CD4-positive, alpha-beta T cell treated with Interferon alpha-2 for 1 hour (primary cell): ENCODE measurements at regions not wholly inside any gene's neighbourhood (a gene's known extent, or its start where the extent isn't known, plus 50 kb on each side); places are given as distances from the start of the nearest gene placed in this dataset.

ENCODE experiments used
- DNase-seq, 2 donors: peaks; one replicate each; pipeline ENCODE4 v3.0.0-alpha.2; 2020 to 2022

DNA sequence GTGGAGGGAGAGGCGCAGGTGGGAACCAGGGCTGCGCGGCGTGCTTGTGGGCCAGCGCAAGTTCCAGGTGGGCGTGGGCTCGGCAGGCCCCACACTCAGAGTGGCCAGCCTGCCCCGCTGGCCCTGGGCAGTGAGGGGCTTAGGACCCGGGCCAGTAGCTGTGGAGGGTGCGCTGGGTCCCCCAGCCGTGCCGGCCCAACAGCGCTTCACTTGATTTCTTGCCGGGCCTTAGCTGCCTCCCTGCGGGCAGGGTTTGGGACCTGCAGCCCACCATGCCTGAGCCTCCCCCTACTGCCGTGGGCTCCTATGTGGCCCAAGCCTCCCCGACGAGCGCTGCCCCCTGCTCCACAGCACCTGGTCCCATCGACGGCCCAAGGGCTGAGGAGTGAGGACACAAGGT, 1636.9 kb upstream of the SLC39A10 start:
- no peak for DNase-seq

- no peak for DNase-seq
Observed at GRCh38 chr2:194015751-194016150, 1641.3 kb upstream of the SLC39A10 start.

GRCh38 chr2:194014639-194015038, 1642.4 kb upstream of the SLC39A10 start:
- no peak for DNase-seq

- DNase-seq: no peak
Observed at GRCh38 chr2:194004590-194005206, 1652.3 kb upstream of the SLC39A10 start.

DNA sequence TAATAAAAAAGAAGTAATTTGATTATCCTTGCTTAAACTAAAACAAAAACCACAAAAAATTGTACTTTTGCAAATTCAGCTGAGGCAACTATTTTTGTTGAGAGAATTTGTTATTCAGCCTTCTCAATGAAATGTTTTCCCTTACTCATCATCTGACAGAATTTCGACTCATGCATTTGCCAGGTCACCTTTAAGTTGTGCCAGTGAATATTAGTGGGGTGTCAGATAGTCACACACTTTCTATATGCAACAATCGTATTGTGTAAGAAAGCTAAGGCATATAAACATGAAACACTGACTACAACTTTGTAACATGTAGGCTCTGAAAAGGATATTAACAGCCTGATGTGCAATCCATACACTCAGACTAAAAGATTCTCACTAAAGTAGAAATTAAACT, 1653.1 kb upstream of the SLC39A10 start:
- DNase-seq: no peak

DNA sequence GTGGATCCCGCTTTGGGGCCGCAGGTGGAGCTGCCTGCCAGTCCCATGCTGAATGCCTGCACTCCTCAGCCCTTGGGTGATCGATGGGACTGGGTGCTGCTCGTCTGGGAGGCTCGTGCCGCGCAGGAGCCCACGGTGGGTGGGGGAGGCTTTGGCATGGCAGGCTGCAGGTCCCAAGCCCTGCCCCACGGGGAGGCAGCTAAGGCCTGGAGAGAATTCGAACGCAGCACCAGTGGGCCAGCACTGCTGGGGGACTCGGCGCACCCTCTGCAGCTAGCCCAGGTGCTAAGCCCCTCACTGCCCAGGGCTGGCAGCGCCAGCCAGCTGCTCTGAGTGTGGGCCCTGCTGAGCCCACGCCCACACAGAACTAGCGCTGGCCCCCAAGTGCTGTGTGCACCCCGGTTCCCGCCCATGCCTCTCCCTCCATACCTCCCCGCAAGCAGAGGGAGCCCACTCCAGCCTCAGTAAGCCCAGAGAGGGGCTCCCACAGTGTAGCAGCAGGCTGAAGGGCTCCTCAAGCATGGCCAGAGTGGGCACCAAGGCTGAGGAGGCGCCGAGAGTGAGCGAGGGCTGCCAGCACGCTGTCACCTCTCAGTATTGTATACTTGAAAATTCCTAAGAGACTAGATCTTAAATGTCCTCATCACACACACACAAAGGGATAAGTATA, 1654.2 kb upstream of the SLC39A10 start:
- DNase-seq: no peak

GRCh38 chr2:193990868-193991267, 1666.2 kb upstream of the SLC39A10 start:
- no peak for DNase-seq

GRCh38 chr2:193989645-193990044, 1667.4 kb upstream of the SLC39A10 start:
- no peak for DNase-seq

DNA sequence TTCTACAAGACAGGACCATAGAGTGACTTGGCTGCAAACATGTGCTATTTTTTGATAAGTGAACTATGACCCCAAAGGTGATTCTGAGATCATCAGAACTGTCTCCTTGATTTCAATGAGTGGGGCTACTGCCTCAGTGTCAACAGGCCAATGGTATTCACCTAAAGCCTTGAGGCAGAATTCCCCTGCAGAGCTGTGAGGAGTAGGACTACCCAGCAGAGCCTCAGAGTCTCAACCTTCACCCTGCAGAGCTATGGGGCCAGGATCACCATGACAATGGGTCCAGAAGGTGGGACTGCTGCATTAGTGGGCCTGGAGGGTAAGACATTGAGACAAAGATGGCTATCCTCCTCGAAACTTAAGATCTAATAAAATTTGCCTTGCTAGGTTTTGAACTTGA, 1668.2 kb upstream of the SLC39A10 start:
- no peak for DNase-seq

- DNase-seq: no peak
Observed at GRCh38 chr2:193985272-193985671, 1671.8 kb upstream of the SLC39A10 start.

DNA sequence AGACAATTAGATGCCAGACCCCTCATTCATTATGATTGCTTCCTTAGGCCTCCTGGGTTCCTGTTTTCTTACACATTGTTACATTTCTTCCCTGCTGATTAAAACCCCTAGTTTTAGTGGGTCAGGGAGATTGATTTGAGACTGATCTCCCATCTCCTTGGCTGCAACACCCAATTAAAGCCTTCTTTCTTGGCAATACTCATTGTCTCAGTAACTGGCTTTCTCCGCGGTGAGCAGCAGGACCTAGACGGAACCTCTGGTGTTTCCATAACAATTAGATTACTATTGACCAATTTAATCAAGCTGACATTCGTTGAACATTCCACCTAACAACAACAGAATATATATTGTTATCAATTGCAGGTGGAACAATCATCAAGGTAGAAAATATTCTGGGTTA, 1676.4 kb upstream of the SLC39A10 start:
- DNase-seq: no peak

GRCh38 chr2:193973781-193974180, 1683.2 kb upstream of the SLC39A10 start:
- DNase-seq: no peak

- DNase-seq: no peak
Observed at GRCh38 chr2:193966590-193966989, 1690.4 kb upstream of the SLC39A10 start.

DNA sequence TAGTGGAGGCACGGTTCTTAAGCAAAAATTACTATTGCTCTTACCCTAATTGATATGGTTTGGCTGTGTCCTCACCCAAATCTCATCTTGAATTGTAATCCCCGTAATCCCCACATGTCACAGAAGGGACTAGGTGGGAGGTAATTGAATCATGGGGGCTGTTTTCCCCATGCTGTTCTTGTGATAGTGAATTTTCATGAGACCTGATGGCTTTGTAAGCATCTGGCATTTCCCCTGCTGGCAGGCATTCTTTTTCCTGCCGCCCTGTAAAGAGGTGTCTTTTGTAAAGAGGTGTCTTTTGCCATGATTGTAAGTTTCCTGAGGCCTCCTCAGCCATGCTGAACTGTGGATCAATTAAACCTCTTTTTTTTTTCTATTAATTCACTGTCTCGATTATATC, 1691.8 kb upstream of the SLC39A10 start:
- no peak for DNase-seq

- DNase-seq: no peak
Observed at GRCh38 chr2:193963472-193964119, 1693.4 kb upstream of the SLC39A10 start.

DNA sequence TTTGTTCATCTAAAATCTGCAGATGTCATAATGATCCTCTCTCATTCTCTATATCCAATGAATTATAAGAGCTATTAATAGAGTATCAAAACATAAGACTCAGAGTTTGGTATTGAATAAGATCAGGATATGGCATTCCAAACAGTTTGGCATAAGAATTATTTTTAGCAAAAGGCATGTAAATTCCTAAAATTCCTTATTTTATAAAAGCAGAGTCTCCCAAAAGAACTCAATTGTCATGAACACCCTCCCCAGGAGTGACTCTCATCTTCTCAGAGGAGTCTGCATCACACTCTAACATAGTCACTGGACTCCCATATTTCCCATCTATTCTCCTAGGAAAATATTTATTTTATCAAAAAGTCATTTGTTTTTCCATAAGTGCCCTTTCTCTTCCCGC, 1710.2 kb upstream of the SLC39A10 start:
- DNase-seq: no peak

- DNase-seq: no peak
Observed at GRCh38 chr2:193943406-193943960, 1713.5 kb upstream of the SLC39A10 start.

- DNase-seq: no peak
Observed at GRCh38 chr2:193935114-193935513, 1721.9 kb upstream of the SLC39A10 start.

DNA sequence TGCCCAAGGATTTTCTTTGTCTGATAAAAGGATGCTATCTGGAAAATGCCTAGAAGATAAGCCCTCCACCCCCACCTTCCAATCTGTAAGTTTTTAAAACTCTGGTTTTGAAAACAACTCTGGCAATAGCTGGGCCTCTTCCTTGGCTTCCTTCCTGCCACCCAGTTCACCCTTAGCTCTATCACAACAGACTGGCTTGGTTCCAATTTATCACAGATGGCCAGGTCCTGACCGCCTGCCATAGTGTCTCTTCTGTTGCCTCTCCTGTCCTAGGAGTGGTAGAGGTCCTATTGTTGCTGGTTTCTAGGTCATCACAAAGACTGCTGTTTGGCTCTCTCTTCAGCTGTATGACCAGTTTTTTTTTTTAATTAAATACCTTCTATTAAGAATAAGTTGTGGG, 1727.9 kb upstream of the SLC39A10 start:
- no peak for DNase-seq

- no peak for DNase-seq
Observed at GRCh38 chr2:193907561-193907960, 1712.8 kb upstream of the TMEFF2 start.

DNA sequence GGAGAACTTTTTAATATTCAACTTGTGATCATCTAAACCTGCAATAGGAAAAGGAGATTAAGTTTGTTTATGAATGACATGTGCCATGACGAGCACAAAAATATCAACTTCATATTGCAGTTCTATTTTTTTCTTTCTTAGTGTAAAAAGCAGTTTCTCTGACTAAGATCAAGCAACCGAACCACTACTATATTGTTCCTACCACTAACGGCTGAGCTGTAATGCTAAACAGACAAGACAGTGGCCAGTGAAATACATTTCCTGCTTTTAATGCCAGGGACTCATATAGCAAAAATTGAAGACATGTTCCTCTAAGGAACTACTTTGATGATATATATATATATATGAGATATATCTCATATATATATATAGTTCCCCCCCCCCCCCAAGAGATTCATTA, 1705.6 kb upstream of the TMEFF2 start:
- DNase-seq: no peak

DNA sequence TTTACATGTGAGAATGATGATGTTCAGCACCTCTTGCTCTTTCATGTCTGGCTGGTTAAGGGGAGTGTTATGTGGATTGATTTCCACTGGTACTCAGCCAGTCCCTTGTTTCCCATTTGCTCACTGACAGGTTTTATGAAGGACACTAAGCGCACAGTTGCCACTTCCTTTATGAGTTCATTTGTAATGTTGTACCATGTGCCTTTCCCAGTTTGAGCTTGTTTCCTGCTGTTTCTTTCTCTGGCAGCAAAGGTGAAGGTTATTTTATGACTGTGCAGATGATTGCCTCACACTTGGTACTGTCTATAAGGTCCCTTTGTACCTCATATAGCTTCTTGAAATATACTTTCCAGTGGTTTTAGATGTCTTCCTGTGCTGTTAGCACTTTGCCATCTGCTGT, 1700.5 kb upstream of the TMEFF2 start:
- DNase-seq: no peak

- DNase-seq: no peak
Observed at GRCh38 chr2:193894081-193894480, 1699.3 kb upstream of the TMEFF2 start.

DNA sequence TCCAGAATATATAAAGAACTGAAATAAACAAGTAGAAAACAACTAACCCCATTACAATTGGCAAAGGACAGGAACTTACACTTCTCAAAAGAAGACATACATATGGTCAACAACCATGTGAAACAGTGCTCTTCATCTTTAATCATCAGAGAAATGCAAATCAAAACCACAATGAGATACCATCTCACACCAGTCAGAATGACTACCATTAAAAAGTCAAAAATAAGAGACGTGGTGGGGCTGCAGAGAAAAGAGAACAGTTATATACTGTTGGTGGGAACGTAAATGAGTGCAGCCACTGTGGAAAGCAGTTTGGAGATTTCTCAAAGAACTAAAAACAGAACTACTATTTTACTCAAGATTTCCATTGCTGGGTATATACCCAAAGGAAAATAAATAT, 1696.3 kb upstream of the TMEFF2 start:
- no peak for DNase-seq
